HCT116 (cell line): ENCODE measurements at regions not wholly inside any gene's neighbourhood (a gene's known extent, or its start where the extent isn't known, plus 50 kb on each side); places are given as distances from the start of the nearest gene placed in this dataset.

Experiments used
- ATAC-seq: fragments of 200-7000 bp; cut with Tn5 transposase; 2 replicates; pipeline ENCODE4 v1.9.1; 2020; ENCODE audit warnings: mild to moderate bottlenecking, moderate library complexity
- BruUV-seq: library from RNA; stranded (reverse); fragments of 400-500 nt; replicated peaks from 2 replicates; lab custom pipeline; 2021; lab: Mats Ljungman, UMichigan
- CTCF ChIA-PET: fragments of 300-600 bp; sonication (Branson Sonifier 250); formaldehyde crosslinking; loops from one replicate; lab custom pipeline; 2021; ENCODE audit warnings: antibody characterized with exemption; lab: Charles Lee
- POLR2A ChIA-PET: fragments of 300-600, 350-600 bp; sonication (Branson Sonifier 250); formaldehyde crosslinking; loops from one replicate; lab custom pipeline; 2021; ENCODE audit warnings: antibody characterized with exemption; lab: Charles Lee
- RAD21 ChIA-PET, 2 experiments: fragments of 300-600 bp; sonication (Branson Sonifier 250); formaldehyde crosslinking; loops; one replicate each; lab custom pipeline; 2023; ENCODE audit warnings: low total read pairs in 2 of 2; ENCODE audit not compliant: uncharacterized antibody in 2 of 2, unreplicated experiment in 2 of 2, low non-redundant PET in 1 of 2; lab: Charles Lee
- DNase-seq: peaks from one replicate; pipeline ENCODE4 v3.0.0-alpha.2; 2010; ENCODE audit warnings: low read depth, low spot score
- H2AFZ ChIP-seq: fragments of 200-600 bp; shearing (Covaris generic), sonication (generic); 2 replicates; pipeline ENCODE4 v1.6.1; 2017; ENCODE audit warnings: low read depth, mixed run types, mixed read lengths, antibody characterized with exemption, low read length; ENCODE audit not compliant: poor library complexity, severe bottlenecking
- H3K27ac ChIP-seq: 2 replicates; pipeline ENCODE4 v1.5.1; 2012; ENCODE audit warnings: low read depth, low read length
- H3K27me3 ChIP-seq: fragments of 200-600 bp; sonication (generic); 2 replicates; pipeline ENCODE4 v1.6.1; 2016; ENCODE audit warnings: mixed run types, low read length, mixed read lengths; ENCODE audit not compliant: insufficient read depth
- H3K36me3 ChIP-seq, 2 experiments: fragments of 200-500 bp in 1 of 2; fragments of 200-600 bp in 1 of 2; sonication (Bioruptor generic) in 1 of 2; sonication (generic) in 1 of 2; 2 replicates each; pipeline versions ENCODE4 v1.5.1 to v1.6.1; 2014 to 2016; ENCODE audit warnings: low read length in 2 of 2, inconsistent platforms in 1 of 2, mixed read lengths in 1 of 2, mixed run types in 1 of 2; ENCODE audit not compliant: insufficient read depth in 2 of 2, control insufficient read depth in 1 of 2
- H3K4me1 ChIP-seq, 2 experiments: fragments of 200-600 bp in 1 of 2; sonication (generic) in 1 of 2; 2 replicates each; pipeline versions ENCODE4 v1.5.1 to v1.6.1; 2012 to 2017; ENCODE audit warnings: low read length in 2 of 2, inconsistent platforms in 1 of 2, mild to moderate bottlenecking in 1 of 2, mixed read lengths in 1 of 2, mixed run types in 1 of 2, moderate library complexity in 1 of 2; ENCODE audit not compliant: insufficient read depth in 2 of 2, control insufficient read depth in 1 of 2
- H3K4me2 ChIP-seq: fragments of 200-600 bp; sonication (generic); 2 replicates; pipeline ENCODE4 v1.6.1; 2017; ENCODE audit warnings: mixed run types, low read length, mixed read lengths
- H3K4me3 ChIP-seq, 2 experiments: fragments of 200-600 bp in 1 of 2; sonication (generic) in 1 of 2; replicated peaks in 1 of 2; 2 replicates each; pipeline ENCODE4 v1.5.1; 2011 to 2016; ENCODE audit warnings: low read length in 2 of 2, control low read depth in 1 of 2, low read depth in 1 of 2, mild to moderate bottlenecking in 1 of 2, mixed read lengths in 1 of 2, mixed run types in 1 of 2
- H3K79me2 ChIP-seq: fragments of 200-600 bp; sonication (generic); 2 replicates; pipeline ENCODE4 v1.6.1; 2017; ENCODE audit warnings: mild to moderate bottlenecking, mixed run types, low read length, moderate library complexity, mixed read lengths; ENCODE audit not compliant: insufficient read depth
- H3K9ac ChIP-seq: fragments of 200-600 bp; sonication (generic); 2 replicates; pipeline ENCODE4 v1.6.1; 2016; ENCODE audit warnings: low read length, mixed read lengths
- H3K9me2 ChIP-seq: fragments of 200-600 bp; sonication (generic), shearing (Covaris generic); 2 replicates; pipeline ENCODE4 v1.6.1; 2017; ENCODE audit warnings: mixed run types, mild to moderate bottlenecking, moderate library complexity; ENCODE audit not compliant: insufficient read depth
- H3K9me3 ChIP-seq, 2 experiments: fragments of 200-500 bp in 1 of 2; fragments of 200-600 bp in 1 of 2; sonication (Bioruptor generic) in 1 of 2; sonication (generic) in 1 of 2; 2 replicates each; pipeline ENCODE4 v1.6.1; 2014 to 2017; ENCODE audit warnings: low read length in 2 of 2, mixed read lengths in 2 of 2, inconsistent platforms in 1 of 2, low read depth in 1 of 2, mild to moderate bottlenecking in 1 of 2, mixed run types in 1 of 2, moderate library complexity in 1 of 2; ENCODE audit not compliant: control insufficient read depth in 1 of 2, insufficient read depth in 1 of 2
- H4K20me1 ChIP-seq: fragments of 200-600 bp; sonication (generic), shearing (Covaris generic); 2 replicates; pipeline ENCODE4 v1.6.1; 2017; ENCODE audit warnings: mixed run types, mild to moderate bottlenecking, moderate library complexity; ENCODE audit not compliant: insufficient read depth
- ATF3 ChIP-seq: IDR thresholded peaks from 2 replicates; pipeline ENCODE4 v1.6.1; 2012
- EGR1 ChIP-seq: IDR thresholded peaks from 2 replicates; pipeline ENCODE4 v1.6.1; 2012; ENCODE audit warnings: low read depth
- ELF1 ChIP-seq: IDR thresholded peaks from 2 replicates; pipeline ENCODE4 v1.6.1; 2012; ENCODE audit warnings: low read depth, borderline replicate concordance
- EZH2 ChIP-seq: fragments of 200-600 bp; sonication (generic); IDR thresholded peaks from 2 replicates; pipeline ENCODE4 v1.6.1; 2017; ENCODE audit warnings: antibody characterized with exemption, mixed run types
- JUND ChIP-seq: IDR thresholded peaks from 2 replicates; pipeline ENCODE4 v1.6.1; 2012
- intact Hi-C: fragments of 100-400 bp; cut with micrococcal nuclease; formaldehyde crosslinking; loops from 2 replicates; pipeline ENCODE4 v1.10.0; 2022

GRCh38 chr2:18209934-18210639, 331.6 kb downstream of the KCNS3 start:
- H3K4me2 ChIP-seq, result no peak overlapping the region
- no peak for DNase-seq
- BruUV-seq, result no TSS peak
- H3K4me1 ChIP-seq, result no peaks in the 10 kb centered on the region
- H3K9me2 ChIP-seq, result no peaks in the 10 kb centered on the region
- no peaks in the 10 kb centered on the region for H3K9me3 ChIP-seq
- intact Hi-C loops, result no loop called here
- H3K27ac ChIP-seq, result no peak overlapping the region
- H3K27me3 ChIP-seq, result peaks cover 11% of the 10 kb centered on the region
- no peak overlapping the region for H3K4me3 ChIP-seq
- H3K79me2 ChIP-seq, result no peaks in the 10 kb centered on the region
- TF ChIP-seq ELF1 (no peak), JUND (no peak), ATF3 (no peak)
- RAD21 ChIA-PET, result no interaction called here
- H2AFZ ChIP-seq, result no peak overlapping the region
- POLR2A ChIA-PET, result no interaction called here
- H4K20me1 ChIP-seq, result no peaks in the 10 kb centered on the region
- CTCF ChIA-PET, result no interaction called here
- H3K36me3 ChIP-seq, result no peaks in the 10 kb centered on the region
- no peak overlapping the region for H3K9ac ChIP-seq
- no peak for ATAC-seq

GRCh38 chr2:18208956-18209355, 330.5 kb downstream of the KCNS3 start:
- no peak for DNase-seq
- no TSS peak for BruUV-seq
- ChIA-PET CTCF (no interaction called here), POLR2A (no interaction called here), RAD21 (no interaction called here)
- Histone ChIP-seq H3K9me3 (no peaks in the 10 kb centered on the region), H3K27ac (no peak overlapping the region), H3K4me3 (no peak overlapping the region), H3K4me1 (no peaks in the 10 kb centered on the region), H3K4me2 (no peak overlapping the region), H3K9ac (no peak overlapping the region), H3K9me2 (no peaks in the 10 kb centered on the region), H2AFZ (no peak overlapping the region), H3K36me3 (no peaks in the 10 kb centered on the region), H3K79me2 (no peaks in the 10 kb centered on the region), H4K20me1 (no peaks in the 10 kb centered on the region), H3K27me3 (peaks cover 17% of the 10 kb centered on the region)
- ATAC-seq, result no peak
- intact Hi-C loops, result no loop called here
- TF ChIP-seq ELF1, result no peak
- no peak for TF ChIP-seq EGR1
- no peak for TF ChIP-seq EZH2
- no peak for TF ChIP-seq ATF3
